IgD-negative memory B cell (primary cell): ENCODE measurements at regions not wholly inside any gene's neighbourhood (a gene's known extent, or its start where the extent isn't known, plus 50 kb on each side); places are given as distances from the start of the nearest gene placed in this dataset.

Source experiments
- H3K27ac Mint-ChIP-seq, 3 donors: one replicate each; pipeline ENCODE4 v1.8.0; 2020 to 2022; ENCODE audit warnings: mild to moderate bottlenecking in 3 of 3, mixed read lengths in 3 of 3, moderate library complexity in 1 of 3
- H3K27me3 Mint-ChIP-seq: one replicate; pipeline ENCODE4 v1.8.0; 2021; ENCODE audit warnings: mixed read lengths
- H3K36me3 Mint-ChIP-seq: one replicate; pipeline ENCODE4 v1.8.0; 2020; ENCODE audit warnings: mild to moderate bottlenecking, mixed read lengths
- H3K4me1 Mint-ChIP-seq, 3 donors: one replicate each; pipeline ENCODE4 v1.8.0; 2020 to 2022; ENCODE audit warnings: mixed read lengths in 3 of 3, mild to moderate bottlenecking in 1 of 3
- H3K4me3 Mint-ChIP-seq, 4 donors: one replicate each; pipeline ENCODE4 v1.8.0; 2020 to 2022; ENCODE audit warnings: mild to moderate bottlenecking in 4 of 4, mixed read lengths in 4 of 4, moderate library complexity in 3 of 4
- H3K9me3 Mint-ChIP-seq, 3 donors: one replicate each; pipeline ENCODE4 v1.8.0; 2020 to 2021; ENCODE audit warnings: mixed read lengths in 3 of 3, mild to moderate bottlenecking in 1 of 3

- H3K9me3 Mint-ChIP-seq = no peaks in the 10 kb centered on the region
- peaks cover 12% of the 10 kb centered on the region for H3K27me3 Mint-ChIP-seq
- no peaks in the 10 kb centered on the region for H3K4me1 Mint-ChIP-seq
- no peak overlapping the region for H3K27ac Mint-ChIP-seq
- no peak overlapping the region for H3K4me3 Mint-ChIP-seq
- H3K36me3 Mint-ChIP-seq = peaks cover 1% of the 10 kb centered on the region
These were observed 123.3 kb upstream of the FAM204A start for GRCh38 chr10:118465300-118465874.

GRCh38 chr10:118463740-118464139, 121.6 kb upstream of the FAM204A start:
- H3K36me3 Mint-ChIP-seq = peaks cover 1% of the 10 kb centered on the region
- no peaks in the 10 kb centered on the region for H3K9me3 Mint-ChIP-seq
- H3K27ac Mint-ChIP-seq = no peak overlapping the region

GRCh38 chr10:118462401-118462800, 120.3 kb upstream of the FAM204A start:
- peaks cover 1% of the 10 kb centered on the region for H3K36me3 Mint-ChIP-seq
- peaks cover 17% of the 10 kb centered on the region for H3K27me3 Mint-ChIP-seq
- no peak overlapping the region for H3K27ac Mint-ChIP-seq
- peaks cover 0 to 5% (median 2%) of the 10 kb centered on the region in 3 donors for H3K4me1 Mint-ChIP-seq
- no peaks in the 10 kb centered on the region for H3K9me3 Mint-ChIP-seq
- no peak overlapping the region for H3K4me3 Mint-ChIP-seq

More at GRCh38 chr10:118463740-118464139, 121.6 kb upstream of the FAM204A start:
- Mint-ChIP-seq H3K4me3 (no peak overlapping the region), H3K4me1 (peaks cover 0 to 5% (median 2%) of the 10 kb centered on the region in 3 donors), H3K27me3 (peaks cover 17% of the 10 kb centered on the region)

- Mint-ChIP-seq H3K4me1 (peaks cover 0 to 5% (median 2%) of the 10 kb centered on the region in 3 donors), H3K4me3 (peak overlapping the region in 2 of 4 donors; percentile 50 to 89), H3K27ac (no peak overlapping the region), H3K27me3 (peaks cover 17% of the 10 kb centered on the region), H3K36me3 (peaks cover 1% of the 10 kb centered on the region), H3K9me3 (no peaks in the 10 kb centered on the region)
These were observed 117.6 kb upstream of the FAM204A start for GRCh38 chr10:118459642-118460193.

GRCh38 chr10:118458957-118459641, 117.0 kb upstream of the FAM204A start:
- Mint-ChIP-seq H3K27me3 (peaks cover 12% of the 10 kb centered on the region), H3K4me3 (peak overlapping the region in 2 of 4 donors; percentile 50 to 89), H3K4me1 (peaks cover 0 to 5% (median 2%) of the 10 kb centered on the region in 3 donors), H3K36me3 (no peaks in the 10 kb centered on the region), H3K9me3 (no peaks in the 10 kb centered on the region), H3K27ac (no peak overlapping the region)

- Mint-ChIP-seq H3K27me3 (peaks cover 12% of the 10 kb centered on the region), H3K36me3 (no peaks in the 10 kb centered on the region), H3K9me3 (no peaks in the 10 kb centered on the region), H3K27ac (no peak overlapping the region), H3K4me3 (no peak overlapping the region), H3K4me1 (peaks cover 0 to 5% (median 2%) of the 10 kb centered on the region in 3 donors)
These were observed 115.8 kb upstream of the FAM204A start for GRCh38 chr10:118457824-118458428.

GRCh38 chr10:118455181-118455695, 113.1 kb upstream of the FAM204A start:
- peaks cover 11% of the 10 kb centered on the region for H3K27me3 Mint-ChIP-seq
- H3K9me3 Mint-ChIP-seq = peaks cover 0 to 14% (median 0%) of the 10 kb centered on the region in 3 donors
- no peaks in the 10 kb centered on the region for H3K36me3 Mint-ChIP-seq
- H3K4me1 Mint-ChIP-seq = peaks cover 0 to 5% (median 2%) of the 10 kb centered on the region in 3 donors
- H3K27ac Mint-ChIP-seq = no peak overlapping the region
- no peak overlapping the region for H3K4me3 Mint-ChIP-seq

GRCh38 chr10:118454211-118454610, 112.1 kb upstream of the FAM204A start:
- Mint-ChIP-seq H3K27ac (no peak overlapping the region), H3K36me3 (no peaks in the 10 kb centered on the region), H3K27me3 (peaks cover 10% of the 10 kb centered on the region), H3K4me1 (peaks cover 0 to 1% (median 0%) of the 10 kb centered on the region in 3 donors), H3K9me3 (peaks cover 0 to 14% (median 3%) of the 10 kb centered on the region in 3 donors), H3K4me3 (no peak overlapping the region)

- no peaks in the 10 kb centered on the region for H3K36me3 Mint-ChIP-seq
- H3K4me1 Mint-ChIP-seq = no peaks in the 10 kb centered on the region
- H3K27ac Mint-ChIP-seq = no peak overlapping the region
- H3K27me3 Mint-ChIP-seq = peaks cover 7% of the 10 kb centered on the region
- no peak overlapping the region for H3K4me3 Mint-ChIP-seq
- peaks cover 0 to 14% (median 3%) of the 10 kb centered on the region in 3 donors for H3K9me3 Mint-ChIP-seq
These were observed 110.0 kb upstream of the FAM204A start for GRCh38 chr10:118452098-118452497.

GRCh38 chr10:118449521-118449920, 107.4 kb upstream of the FAM204A start:
- Mint-ChIP-seq H3K27ac (no peak overlapping the region), H3K27me3 (peaks cover 5% of the 10 kb centered on the region), H3K4me3 (no peak overlapping the region), H3K36me3 (no peaks in the 10 kb centered on the region), H3K4me1 (no peaks in the 10 kb centered on the region), H3K9me3 (peaks cover 0 to 14% (median 3%) of the 10 kb centered on the region in 3 donors)

- Mint-ChIP-seq H3K9me3 (peaks cover 0 to 14% (median 3%) of the 10 kb centered on the region in 3 donors), H3K27me3 (peaks cover 5% of the 10 kb centered on the region), H3K27ac (no peak overlapping the region), H3K4me1 (no peaks in the 10 kb centered on the region), H3K4me3 (no peak overlapping the region), H3K36me3 (no peaks in the 10 kb centered on the region)
These were observed 106.6 kb upstream of the FAM204A start for GRCh38 chr10:118448744-118449143.

- Mint-ChIP-seq H3K36me3 (no peaks in the 10 kb centered on the region), H3K4me1 (no peaks in the 10 kb centered on the region), H3K9me3 (peaks cover 0 to 12% (median 3%) of the 10 kb centered on the region in 3 donors), H3K27ac (no peak overlapping the region), H3K27me3 (peaks cover 5% of the 10 kb centered on the region), H3K4me3 (no peak overlapping the region)
These were observed 105.5 kb upstream of the FAM204A start for GRCh38 chr10:118447478-118448270.

GRCh38 chr10:118445535-118445934, 103.4 kb upstream of the FAM204A start:
- no peaks in the 10 kb centered on the region for H3K4me1 Mint-ChIP-seq
- no peak overlapping the region for H3K4me3 Mint-ChIP-seq
- no peak overlapping the region for H3K27ac Mint-ChIP-seq
- H3K27me3 Mint-ChIP-seq = peaks cover 3% of the 10 kb centered on the region
- no peaks in the 10 kb centered on the region for H3K36me3 Mint-ChIP-seq
- H3K9me3 Mint-ChIP-seq = peaks cover 0 to 3% (median 0%) of the 10 kb centered on the region in 3 donors

- Mint-ChIP-seq H3K27ac (no peak overlapping the region), H3K4me3 (no peak overlapping the region)
These were observed 101.9 kb upstream of the FAM204A start for GRCh38 chr10:118444069-118444468.

More at GRCh38 chr10:118444069-118444468, 101.9 kb upstream of the FAM204A start:
- no peaks in the 10 kb centered on the region for H3K36me3 Mint-ChIP-seq
- no peaks in the 10 kb centered on the region for H3K4me1 Mint-ChIP-seq
- peaks cover 5% of the 10 kb centered on the region for H3K27me3 Mint-ChIP-seq
- H3K9me3 Mint-ChIP-seq = no peaks in the 10 kb centered on the region
